ENCODE measurements at regions not wholly inside any gene's neighbourhood (a gene's known extent, or its start where the extent isn't known, plus 50 kb on each side); places are given as distances from the start of the nearest gene placed in this dataset.
A peak's percentile ranks its signal among the peaks of the same experiment; 100 is the strongest.

DNA sequence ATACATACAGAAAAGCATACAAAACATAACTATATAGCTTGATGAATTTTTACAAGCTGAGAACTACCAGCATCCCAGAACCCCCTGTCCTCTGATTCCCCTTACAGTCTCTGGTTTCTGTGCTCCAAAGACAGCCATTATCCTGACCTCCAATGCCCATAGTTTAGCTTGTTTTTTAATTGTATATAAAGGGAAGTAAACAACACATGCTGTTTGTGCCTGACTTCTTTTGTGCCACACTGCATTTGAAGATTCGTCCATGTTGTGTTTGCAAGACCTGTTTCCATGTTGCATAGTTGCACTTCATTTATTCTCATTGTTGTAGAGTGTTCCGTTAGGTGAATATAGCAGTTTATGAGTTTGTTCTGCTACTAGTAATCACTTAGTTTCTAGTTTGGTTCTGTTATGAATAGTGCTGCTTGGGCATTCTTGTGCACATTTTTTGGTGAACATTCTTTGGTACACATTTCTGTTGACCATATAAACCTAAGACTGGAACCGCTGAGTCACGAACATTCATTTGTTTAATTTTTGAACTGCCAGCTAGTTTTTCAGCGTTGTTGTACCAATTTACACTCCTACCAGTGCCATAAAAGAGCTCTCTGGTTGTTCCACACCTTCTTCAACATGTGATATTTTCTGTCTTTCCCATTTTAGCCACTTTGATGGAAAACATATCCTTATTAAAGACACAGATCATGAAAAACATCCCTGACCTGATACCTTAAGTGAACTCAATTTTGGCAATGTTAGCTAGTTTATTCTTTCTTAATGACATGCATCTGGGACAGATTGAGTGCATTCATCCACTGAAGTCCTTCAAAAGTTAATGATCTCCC is 78.1 kb upstream of the ANXA1 start:
- no peaks in the 10 kb centered on the region for H3K79me1 ChIP-seq (ENCODE audit: low read depth in 1 of 2, low read length in 2 of 2)
- H3K4me3 ChIP-seq (ENCODE audit: insufficient read depth, low read depth, low read length), result no peak overlapping the region
- no peak overlapping the region for H2AK5ac ChIP-seq (ENCODE audit: low read depth, low read length)
- ChIA-PET POLR2A (ENCODE audit: unreplicated experiment) (interaction anchor here (0.6 kb wide), 1 partner anchor 84 kb away, joined by 16 read pairs; no protein-coding TSS in a partner anchor), CTCF (interaction anchor here (0.9 to 1.2 kb wide), 2 partner anchors 34 to 1049 kb away, joined by 3 read pairs; no protein-coding TSS in a partner anchor)
- 73% methylated on average over 3 of the region's 5 CpGs; no CpG with 5 or more reads in 1 of the 2 experiments for WGBS, 2 experiments (ENCODE audit: extremely low coverage in 2 of 2, insufficient read length in 1 of 2)
- no peaks in the 10 kb centered on the region for H3K36me3 ChIP-seq (ENCODE audit: control insufficient read depth, insufficient read depth, low read length)
- H4K5ac ChIP-seq (ENCODE audit: low read depth, low read length), result no peak overlapping the region
- no peak overlapping the region for H3K23ac ChIP-seq (ENCODE audit: low read depth, low read length)
- H4K91ac ChIP-seq (ENCODE audit: insufficient read depth, low read depth, low read length), result no peak overlapping the region
- no peak overlapping the region for H3K4ac ChIP-seq (ENCODE audit: low read depth, low read length)
- H3K27ac ChIP-seq (ENCODE audit: insufficient read depth, low read length), result no peak overlapping the region
- H3K18ac ChIP-seq (ENCODE audit: low read depth, low read length), result no peak overlapping the region
- no peaks in the 10 kb centered on the region for H4K20me1 ChIP-seq (ENCODE audit: insufficient read depth, low read length)
- no peaks in the 10 kb centered on the region for H3K27me3 ChIP-seq (ENCODE audit: control insufficient read depth, insufficient read depth, low read length)
- no peak overlapping the region for H2AK9ac ChIP-seq (replicated peaks; ENCODE audit: low read depth, low read length, poor library complexity)
- no peak overlapping the region for H2AFZ ChIP-seq (replicated peaks; ENCODE audit: low read length, poor library complexity)
- dilution Hi-C loops (cut with HindIII; ENCODE audit: low sequenced_read_pairs, unreplicated experiment) (no loop called here), intact Hi-C loops (cut with micrococcal nuclease) (no loop called here), in situ Hi-C loops (cut with MboI; ENCODE audit: low sequenced_read_pairs) (no loop called here)
- BruUV-seq (replicated peaks), result no TSS peak
- no peak overlapping the region for H2BK5ac ChIP-seq (ENCODE audit: low read depth, low read length, poor library complexity, severe bottlenecking)
- H3K4me2 ChIP-seq (ENCODE audit: low read depth, low read length), result no peak overlapping the region
- DNase-seq (no peak), ATAC-seq (ENCODE audit: low read depth) (peak; percentile 40; the same call in 1 of the 2 replicates)
- no peak overlapping the region for H2BK120ac ChIP-seq (ENCODE audit: low read depth, low read length)
- TF ChIP-seq NFE2L2 (IDR thresholded peaks at IDR 0.05; ENCODE audit: low read depth, low read length), result peak; percentile 20; the same call in 1 of the 2 replicates
- no peak for TF ChIP-seq CEBPB (IDR thresholded peaks at IDR 0.05; ENCODE audit: low read depth, low read length)
- H3K56ac ChIP-seq (ENCODE audit: extremely low read depth, insufficient read depth, low read length), result no peak overlapping the region
- no peak overlapping the region for H2BK20ac ChIP-seq (ENCODE audit: low read depth, low read length)
- no peak overlapping the region for H3K14ac ChIP-seq (replicated peaks; ENCODE audit: low read depth, low read length)
- no peak overlapping the region for H4K8ac ChIP-seq (ENCODE audit: low read depth in 2 of 2, low read length in 2 of 2)
- H3K9ac ChIP-seq (ENCODE audit: low read depth, low read length), result no peak overlapping the region
- H3K9me1 ChIP-seq (ENCODE audit: insufficient read depth, low read length), result no peaks in the 10 kb centered on the region
- no peaks in the 10 kb centered on the region for H3K9me3 ChIP-seq (ENCODE audit: control insufficient read depth, insufficient read depth, low read length)
- H2BK15ac ChIP-seq (ENCODE audit: low read depth, low read length), result no peak overlapping the region; the same call in 2 of the 3 replicates
- H3K4me1 ChIP-seq (ENCODE audit: control insufficient read depth, insufficient read depth, low read length), result no peaks in the 10 kb centered on the region

Measured in IMR-90 (cell line).